ENCODE measurements at regions not wholly inside any gene's neighbourhood (a gene's known extent, or its start where the extent isn't known, plus 50 kb on each side); places are given as distances from the start of the nearest gene placed in this dataset.

- no peak for DNase-seq (ENCODE audit: low read depth, low spot score)
- Mint-ChIP-seq H3K27me3 (ENCODE audit: low read depth) (peaks cover 2% of the 10 kb centered on the region), H3K36me3 (ENCODE audit: low read depth) (no peaks in the 10 kb centered on the region), H3K27ac (ENCODE audit: unreplicated experiment) (no peak overlapping the region), H3K9me3 (no peaks in the 10 kb centered on the region), H3K4me1 (peaks cover 8% of the 10 kb centered on the region), H3K4me3 (no peak overlapping the region)
- TF ChIP-seq, protein P1, sequence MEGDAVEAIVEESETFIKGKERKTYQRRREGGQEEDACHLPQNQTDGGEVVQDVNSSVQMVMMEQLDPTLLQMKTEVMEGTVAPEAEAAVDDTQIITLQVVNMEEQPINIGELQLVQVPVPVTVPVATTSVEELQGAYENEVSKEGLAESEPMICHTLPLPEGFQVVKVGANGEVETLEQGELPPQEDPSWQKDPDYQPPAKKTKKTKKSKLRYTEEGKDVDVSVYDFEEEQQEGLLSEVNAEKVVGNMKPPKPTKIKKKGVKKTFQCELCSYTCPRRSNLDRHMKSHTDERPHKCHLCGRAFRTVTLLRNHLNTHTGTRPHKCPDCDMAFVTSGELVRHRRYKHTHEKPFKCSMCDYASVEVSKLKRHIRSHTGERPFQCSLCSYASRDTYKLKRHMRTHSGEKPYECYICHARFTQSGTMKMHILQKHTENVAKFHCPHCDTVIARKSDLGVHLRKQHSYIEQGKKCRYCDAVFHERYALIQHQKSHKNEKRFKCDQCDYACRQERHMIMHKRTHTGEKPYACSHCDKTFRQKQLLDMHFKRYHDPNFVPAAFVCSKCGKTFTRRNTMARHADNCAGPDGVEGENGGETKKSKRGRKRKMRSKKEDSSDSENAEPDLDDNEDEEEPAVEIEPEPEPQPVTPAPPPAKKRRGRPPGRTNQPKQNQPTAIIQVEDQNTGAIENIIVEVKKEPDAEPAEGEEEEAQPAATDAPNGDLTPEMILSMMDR (conservative IDR thresholded peaks at IDR 0.05), result no peak
Measured at GRCh38 chr17:56694825-56695224, 101.3 kb downstream of the NOG start.

DNA sequence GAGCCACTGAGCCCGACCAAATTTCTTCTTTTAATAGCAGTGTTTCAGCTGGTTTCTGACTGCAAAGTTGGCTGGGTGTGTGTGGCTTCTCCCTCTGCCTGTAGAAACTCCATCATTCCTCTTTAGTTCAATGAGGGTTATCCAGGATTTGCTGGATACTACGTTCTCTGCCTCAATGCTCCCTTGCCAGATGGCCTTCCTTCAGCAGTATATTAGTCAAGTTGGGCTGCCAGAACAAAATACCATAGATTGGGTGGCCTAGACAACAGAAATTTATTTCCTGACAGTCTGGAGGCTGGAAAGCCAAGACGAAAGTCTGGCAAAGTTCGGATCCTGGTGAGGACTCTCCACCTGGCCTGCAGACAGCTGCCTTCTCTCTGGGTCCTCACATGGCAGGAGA is 103.7 kb downstream of the NOG start:
- Mint-ChIP-seq H3K27ac (ENCODE audit: unreplicated experiment) (no peak overlapping the region), H3K36me3 (ENCODE audit: low read depth) (no peaks in the 10 kb centered on the region), H3K4me3 (no peak overlapping the region), H3K9me3 (no peaks in the 10 kb centered on the region), H3K4me1 (peaks cover 8% of the 10 kb centered on the region), H3K27me3 (ENCODE audit: low read depth) (peaks cover 6% of the 10 kb centered on the region)
- TF ChIP-seq, protein P1 (conservative IDR thresholded peaks at IDR 0.05), result no peak
- DNase-seq (ENCODE audit: low read depth, low spot score), result no peak

- Mint-ChIP-seq H3K4me3 (no peak overlapping the region), H3K27me3 (ENCODE audit: low read depth) (peaks cover 6% of the 10 kb centered on the region), H3K36me3 (ENCODE audit: low read depth) (no peaks in the 10 kb centered on the region), H3K4me1 (peaks cover 8% of the 10 kb centered on the region), H3K9me3 (no peaks in the 10 kb centered on the region), H3K27ac (ENCODE audit: unreplicated experiment) (no peak overlapping the region)
- TF ChIP-seq, protein P1 (conservative IDR thresholded peaks at IDR 0.05), result no peak
- peak; percentile 9 for DNase-seq (ENCODE audit: low read depth, low spot score)
Measured at GRCh38 chr17:56699186-56699894, 105.8 kb downstream of the NOG start.

GRCh38 chr17:56700919-56701420 is 107.5 kb downstream of the NOG start:
- TF ChIP-seq, protein P1 (conservative IDR thresholded peaks at IDR 0.05), result no peak
- peaks cover 8% of the 10 kb centered on the region for H3K4me1 Mint-ChIP-seq
- H3K27me3 Mint-ChIP-seq (ENCODE audit: low read depth), result peaks cover 6% of the 10 kb centered on the region
- DNase-seq (ENCODE audit: low read depth, low spot score), result no peak
- no peak overlapping the region for H3K4me3 Mint-ChIP-seq
- H3K36me3 Mint-ChIP-seq (ENCODE audit: low read depth), result no peaks in the 10 kb centered on the region
- no peaks in the 10 kb centered on the region for H3K9me3 Mint-ChIP-seq
- peak overlapping the region; percentile 75 for H3K27ac Mint-ChIP-seq (ENCODE audit: unreplicated experiment)

- H3K9me3 Mint-ChIP-seq, result no peaks in the 10 kb centered on the region
- no peak overlapping the region for H3K27ac Mint-ChIP-seq (ENCODE audit: unreplicated experiment)
- H3K27me3 Mint-ChIP-seq (ENCODE audit: low read depth), result no peaks in the 10 kb centered on the region
- H3K4me1 Mint-ChIP-seq, result peaks cover 16% of the 10 kb centered on the region
- H3K4me3 Mint-ChIP-seq, result no peak overlapping the region
- TF ChIP-seq, protein P1 (conservative IDR thresholded peaks at IDR 0.05), result no peak
- H3K36me3 Mint-ChIP-seq (ENCODE audit: low read depth), result no peaks in the 10 kb centered on the region
- DNase-seq (ENCODE audit: low read depth, low spot score), result no peak
Measured at GRCh38 chr17:56707312-56708219, 114.1 kb downstream of the NOG start.

Data from neural crest cell (in vitro differentiated cells).